Spinal cord (tissue), 9 donors: ENCODE measurements at regions not wholly inside any gene's neighbourhood (a gene's known extent, or its start where the extent isn't known, plus 50 kb on each side); places are given as distances from the start of the nearest gene placed in this dataset.
"Not testable (repeated sequence)": the region's sequence is repeated elsewhere in the genome, so short reads cannot be mapped to it uniquely, and the experiment has no call there.

ENCODE experiments used
- DNase-seq, 6 donors: peaks; one replicate each; pipeline versions ENCODE4 v3.0.0 to v3.0.0-alpha.2; 2013 to 2015; ENCODE audit warnings: low spot score in 6 of 6, low read depth in 4 of 6
- H3K27ac ChIP-seq: one replicate; pipeline ENCODE4 v1.5.1; 2013; ENCODE audit warnings: low read depth, low read length, control low read depth
- H3K27me3 ChIP-seq: one replicate; pipeline ENCODE4 v1.6.1; 2013; ENCODE audit warnings: low read length; ENCODE audit not compliant: control insufficient read depth, insufficient read depth
- H3K36me3 ChIP-seq: one replicate; pipeline ENCODE4 v1.6.1; 2013; ENCODE audit warnings: low read length; ENCODE audit not compliant: control insufficient read depth, insufficient read depth
- H3K4me1 ChIP-seq: one replicate; pipeline ENCODE4 v1.6.1; 2013; ENCODE audit warnings: low read length; ENCODE audit not compliant: control insufficient read depth, insufficient read depth
- H3K4me3 ChIP-seq: one replicate; pipeline ENCODE4 v1.5.1; 2013; ENCODE audit warnings: low read depth, low read length, control low read depth
- H3K9me3 ChIP-seq: one replicate; pipeline ENCODE4 v1.6.1; 2013; ENCODE audit warnings: low read length; ENCODE audit not compliant: control insufficient read depth, insufficient read depth
- WGBS: methylation state at CpG from one replicate; pipeline ENCODE4 v1.1.5; 2013; ENCODE audit warnings: missing lambda C conversion rate; ENCODE audit not compliant: insufficient coverage; 5-methylcytosine and 5-hydroxymethylcytosine counted together
- donor health status: healthy.

DNA sequence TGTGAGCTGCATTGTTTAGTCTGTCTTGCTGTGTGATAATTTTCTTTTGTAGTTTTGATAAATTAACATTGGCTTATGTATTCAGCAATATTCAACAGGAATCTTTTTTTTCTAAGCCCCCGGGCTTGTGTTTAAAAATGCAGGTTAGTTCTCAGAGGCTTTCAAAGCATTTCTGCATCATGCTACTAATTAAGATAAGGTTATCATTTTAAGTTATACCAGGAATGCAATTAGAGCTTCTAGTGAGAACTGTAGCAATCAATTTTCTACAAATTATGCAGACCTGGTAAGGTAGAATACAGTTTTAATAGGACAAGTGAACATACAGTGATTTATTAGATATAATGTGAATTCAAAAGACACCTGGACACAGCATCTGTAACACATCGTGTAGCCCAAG is 179.2 kb downstream of the PRL start:
- H3K27me3 ChIP-seq, result no peaks in the 10 kb centered on the region
- H3K4me1 ChIP-seq, result no peaks in the 10 kb centered on the region
- no peak overlapping the region for H3K27ac ChIP-seq
- WGBS, result no CpG with 5 or more reads among the region's 2 CpGs
- H3K36me3 ChIP-seq, result no peaks in the 10 kb centered on the region
- no peak for DNase-seq
- H3K9me3 ChIP-seq, result no peaks in the 10 kb centered on the region
- H3K4me3 ChIP-seq, result no peak overlapping the region

DNA sequence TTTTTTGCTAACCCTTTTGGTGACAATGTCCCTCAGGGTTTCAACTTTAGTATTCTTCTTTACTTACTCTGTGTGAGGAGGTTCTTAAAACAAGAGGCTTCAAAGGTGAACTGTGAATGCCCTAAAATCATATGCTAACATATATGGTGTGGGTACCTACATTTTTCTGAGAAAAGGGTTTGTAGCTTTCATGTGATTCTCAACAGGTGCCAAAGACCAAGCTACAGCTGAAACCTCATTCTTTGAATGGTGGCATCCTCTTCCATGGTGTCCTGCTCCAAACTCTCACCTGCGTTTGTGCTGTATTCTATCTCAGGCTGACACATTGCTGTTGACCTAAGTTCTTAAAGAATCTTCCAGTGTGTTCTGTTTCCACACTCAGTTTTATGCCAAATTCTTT is 177.3 kb downstream of the PRL start:
- no peaks in the 10 kb centered on the region for H3K4me1 ChIP-seq
- DNase-seq, result no peak
- H3K27ac ChIP-seq, result no peak overlapping the region
- H3K9me3 ChIP-seq, result no peaks in the 10 kb centered on the region
- no peak overlapping the region for H3K4me3 ChIP-seq
- H3K36me3 ChIP-seq, result no peaks in the 10 kb centered on the region
- 100% methylated on average over 1 of the region's 1 CpG for WGBS
- no peaks in the 10 kb centered on the region for H3K27me3 ChIP-seq

DNA sequence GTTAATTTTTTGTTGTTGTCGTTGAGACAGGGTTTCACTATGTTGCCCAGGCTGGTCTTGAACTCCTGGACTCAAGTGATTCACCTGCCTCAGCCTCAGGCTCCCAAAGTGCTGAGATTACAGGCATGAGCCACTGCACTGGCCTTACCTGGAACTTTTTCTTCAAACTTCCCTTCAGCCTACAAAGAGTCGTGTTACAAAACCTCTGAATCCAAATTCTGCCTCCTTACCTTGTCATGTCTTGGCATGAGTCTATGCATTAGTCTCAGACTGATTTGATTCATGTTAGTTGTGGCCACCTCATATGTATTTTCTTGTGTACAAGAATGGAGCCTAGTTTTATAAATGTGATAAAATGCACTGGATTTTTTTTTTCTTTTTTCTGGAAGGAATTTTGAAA is 172.1 kb downstream of the PRL start:
- no peak overlapping the region for H3K27ac ChIP-seq
- no peak for DNase-seq
- H3K4me3 ChIP-seq, result no peak overlapping the region
- 92% methylated on average over 1 of the region's 2 CpGs for whole genome bisulfite sequencing
- no peaks in the 10 kb centered on the region for H3K4me1 ChIP-seq
- H3K36me3 ChIP-seq, result no peaks in the 10 kb centered on the region
- H3K27me3 ChIP-seq, result no peaks in the 10 kb centered on the region
- H3K9me3 ChIP-seq, result no peaks in the 10 kb centered on the region

DNA sequence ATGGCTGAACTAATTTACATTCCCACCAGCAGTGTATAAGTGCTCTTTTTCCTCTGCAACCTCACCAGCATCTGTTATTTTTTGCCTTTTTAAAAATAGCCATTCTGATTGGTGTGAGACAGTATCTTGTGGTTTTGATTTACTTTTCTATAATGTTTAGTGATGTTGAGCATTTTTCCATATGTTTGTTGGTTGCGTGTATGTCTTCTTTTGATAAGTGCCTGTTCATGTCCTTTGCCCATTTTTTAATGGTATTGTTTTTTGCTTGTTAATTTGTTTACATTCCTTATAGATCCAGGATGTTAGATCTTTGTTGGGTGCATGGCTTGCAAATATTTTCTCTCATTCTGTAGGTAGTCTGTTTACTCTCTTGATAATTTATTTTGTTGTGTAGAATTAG is 169.9 kb downstream of the PRL start:
- no peak for DNase-seq
- no peak overlapping the region for H3K4me3 ChIP-seq

DNA sequence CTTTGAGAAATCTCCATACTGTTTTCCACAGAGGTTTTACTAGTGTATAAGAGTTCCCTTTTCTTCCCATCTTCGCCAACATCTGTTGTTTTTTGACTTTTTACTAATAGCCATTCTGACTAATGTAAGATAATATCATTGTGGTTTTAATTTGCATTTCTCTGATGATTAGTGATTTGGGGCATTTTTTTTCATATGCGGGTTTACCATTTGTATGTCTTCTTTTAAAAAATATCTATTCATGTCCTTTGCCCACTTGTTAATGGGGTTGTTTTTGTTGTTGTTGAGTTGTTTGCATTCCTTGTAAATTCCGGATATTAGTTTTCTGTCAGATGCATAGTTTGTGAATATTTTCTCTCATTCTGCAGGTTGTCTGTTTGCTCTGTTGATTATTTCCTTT is 167.1 kb downstream of the PRL start:
- no peaks in the 10 kb centered on the region for H3K36me3 ChIP-seq
- no CpG with 5 or more reads among the region's 3 CpGs for WGBS
- no peaks in the 10 kb centered on the region for H3K4me1 ChIP-seq
- no peak overlapping the region for H3K27ac ChIP-seq
- peaks cover 2% of the 10 kb centered on the region for H3K9me3 ChIP-seq
- no peak overlapping the region for H3K4me3 ChIP-seq
- no peaks in the 10 kb centered on the region for H3K27me3 ChIP-seq
- DNase-seq, result no peak

More for the DNA sequence above, 169.9 kb downstream of the PRL start:
- Histone ChIP-seq H3K27ac (no peak overlapping the region), H3K9me3 (no peaks in the 10 kb centered on the region), H3K36me3 (no peaks in the 10 kb centered on the region), H3K4me1 (no peaks in the 10 kb centered on the region), H3K27me3 (no peaks in the 10 kb centered on the region)
- WGBS, result no CpG with 5 or more reads among the region's 1 CpG

DNA sequence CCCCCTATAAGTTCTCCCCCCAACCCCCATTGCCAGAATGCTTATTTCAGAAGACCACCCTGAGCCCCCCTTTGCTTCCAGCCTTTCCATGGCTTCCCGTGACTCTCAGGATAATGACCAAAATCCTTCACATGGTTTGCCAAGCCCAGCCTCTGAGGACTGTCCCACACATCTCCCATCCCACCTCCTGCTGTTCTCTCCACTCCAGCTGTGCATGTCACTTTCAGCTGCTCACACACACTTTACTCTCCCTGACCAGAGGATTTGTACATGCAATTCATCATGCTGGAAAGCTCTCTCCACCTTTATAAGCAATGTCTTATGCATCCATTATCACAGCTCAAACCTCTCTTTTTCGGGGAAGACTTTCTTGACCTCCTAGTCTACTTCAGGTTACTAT is 164.2 kb downstream of the PRL start:
- peaks cover 3% of the 10 kb centered on the region for H3K9me3 ChIP-seq
- no peaks in the 10 kb centered on the region for H3K27me3 ChIP-seq
- H3K4me3 ChIP-seq, result no peak overlapping the region
- H3K36me3 ChIP-seq, result no peaks in the 10 kb centered on the region
- no peak for DNase-seq
- 27% methylated on average over 1 of the region's 2 CpGs for WGBS
- no peak overlapping the region for H3K27ac ChIP-seq
- H3K4me1 ChIP-seq, result no peaks in the 10 kb centered on the region

DNA sequence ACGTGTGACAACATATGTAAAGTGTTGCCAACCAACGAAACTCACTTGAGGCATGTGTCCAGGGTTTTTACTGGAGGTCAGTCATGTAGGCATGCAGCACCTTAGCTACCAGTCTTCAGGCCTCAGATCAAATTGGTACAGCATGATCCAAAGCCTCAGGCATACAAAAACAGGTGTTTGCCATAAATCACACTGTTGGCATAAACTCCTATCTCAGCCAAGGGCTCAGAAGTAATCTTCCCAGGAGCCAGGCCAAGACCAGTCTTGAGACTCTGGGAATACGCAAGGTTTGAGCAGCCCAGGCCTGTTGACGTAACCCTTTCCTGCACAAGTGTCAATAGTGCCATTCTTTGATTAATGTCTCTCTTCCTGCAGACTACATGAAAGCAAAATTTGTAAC is 163.5 kb downstream of the PRL start:
- H3K27ac ChIP-seq, result no peak overlapping the region
- peaks cover 3% of the 10 kb centered on the region for H3K9me3 ChIP-seq
- 82% methylated on average over 2 of the region's 4 CpGs for WGBS
- DNase-seq, result no peak
- H3K4me3 ChIP-seq, result no peak overlapping the region
- no peaks in the 10 kb centered on the region for H3K27me3 ChIP-seq
- H3K36me3 ChIP-seq, result no peaks in the 10 kb centered on the region
- no peaks in the 10 kb centered on the region for H3K4me1 ChIP-seq

DNA sequence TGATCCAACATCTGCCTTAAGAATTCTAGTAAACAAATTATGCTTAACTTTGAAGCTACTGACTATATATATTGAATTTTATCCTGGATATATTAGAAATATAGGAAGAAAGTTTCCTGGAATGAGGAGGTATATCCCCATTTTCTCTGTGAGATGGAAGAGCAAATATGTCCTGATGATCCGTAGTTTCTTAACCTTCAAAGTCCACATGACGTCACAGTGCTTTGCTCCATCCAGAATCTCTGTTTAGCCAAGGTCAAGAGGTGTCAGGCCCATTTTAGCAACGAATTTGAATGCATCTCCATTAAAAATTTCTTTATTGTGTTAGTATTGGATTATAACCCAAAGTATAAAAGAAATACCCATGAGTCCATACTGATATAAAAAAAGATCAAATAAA is 162.5 kb downstream of the PRL start:
- Histone ChIP-seq H3K9me3 (peaks cover 3% of the 10 kb centered on the region), H3K27me3 (no peaks in the 10 kb centered on the region), H3K4me1 (no peaks in the 10 kb centered on the region), H3K36me3 (no peaks in the 10 kb centered on the region), H3K27ac (no peak overlapping the region), H3K4me3 (no peak overlapping the region)
- no peak for DNase-seq
- no CpG with 5 or more reads among the region's 3 CpGs for whole genome bisulfite sequencing

DNA sequence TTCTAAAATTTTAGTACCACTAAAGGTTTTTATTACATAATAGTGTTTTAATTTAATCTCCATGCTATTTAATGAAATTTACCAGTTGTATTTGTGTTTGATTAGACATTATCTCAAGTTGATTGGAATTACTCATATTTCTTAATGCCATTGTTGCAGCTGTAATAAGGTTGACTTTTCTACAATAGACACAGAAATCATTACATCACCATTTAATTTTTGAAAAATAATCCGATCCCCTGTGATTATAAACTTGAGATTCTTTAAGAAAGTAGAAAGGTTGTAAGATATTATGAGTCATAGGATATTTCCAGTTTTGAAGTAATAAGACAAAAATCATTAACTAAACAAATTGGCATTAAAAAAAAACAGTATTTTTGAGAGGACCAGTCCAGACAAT is 161.4 kb downstream of the PRL start:
- WGBS, result no CpG with 5 or more reads among the region's 1 CpG
- DNase-seq, result no peak
- Histone ChIP-seq H3K27ac (no peak overlapping the region), H3K4me1 (no peaks in the 10 kb centered on the region), H3K9me3 (peaks cover 3% of the 10 kb centered on the region), H3K4me3 (no peak overlapping the region), H3K36me3 (no peaks in the 10 kb centered on the region), H3K27me3 (no peaks in the 10 kb centered on the region)

DNA sequence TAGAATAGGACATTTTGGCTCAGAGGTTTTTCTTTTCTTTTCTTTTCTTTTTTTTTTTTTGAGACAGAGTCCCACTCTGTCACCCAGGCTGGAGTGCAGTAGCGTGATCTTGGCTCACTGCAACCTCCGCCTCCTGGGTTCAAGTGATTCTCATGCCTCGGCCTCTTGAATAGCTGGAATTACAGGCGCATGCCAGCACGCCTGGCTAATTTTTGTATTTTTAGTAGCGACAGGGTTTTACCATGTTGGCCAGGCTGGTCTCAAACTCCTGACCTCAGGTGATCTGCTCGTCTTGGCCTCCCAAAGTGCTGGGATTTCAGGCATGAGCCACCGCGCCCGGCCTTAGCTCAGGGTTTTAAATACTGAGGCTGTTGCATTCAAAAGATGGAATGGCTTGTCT is 156.1 kb downstream of the PRL start:
- not testable (repeated sequence) for H3K36me3 ChIP-seq, DNase-seq, H3K27me3 ChIP-seq, H3K9me3 ChIP-seq, H3K4me1 ChIP-seq, H3K4me3 ChIP-seq
- WGBS, result 76% methylated on average over 7 of the region's 10 CpGs
- H3K27ac ChIP-seq, result peak overlapping the region; percentile 22
